H1 (cell line): ENCODE measurements at regions not wholly inside any gene's neighbourhood (a gene's known extent, or its start where the extent isn't known, plus 50 kb on each side); places are given as distances from the start of the nearest gene placed in this dataset.

ENCODE experiments used
- CBX5 ChIP-seq: fragments of 300-800, 300-1000 bp; sonication (generic); IDR thresholded peaks from 2 replicates; pipeline ENCODE4 v1.7.1; 2016; ENCODE audit warnings: antibody characterized with exemption, low read length, low read depth
- CREB1 ChIP-seq: IDR thresholded peaks from 2 replicates; pipeline ENCODE4 v1.6.1; 2012; ENCODE audit warnings: inconsistent platforms
- CTCF ChIP-seq, 3 experiments: IDR thresholded peaks; 1 replicate in 2 of 3; 2 replicates in 1 of 3; pipeline versions ENCODE4 v1.5.1 to v1.6.1; 2011; ENCODE audit warnings: low read length in 3 of 3, mild to moderate bottlenecking in 3 of 3, inconsistent platforms in 2 of 3, low read depth in 1 of 3, moderate library complexity in 1 of 3; ENCODE audit not compliant: insufficient read depth in 1 of 3; ENCODE audit errors: control extremely low read depth in 1 of 3
- JUN ChIP-seq: IDR thresholded peaks from 2 replicates; pipeline ENCODE4 v1.6.1; 2011; ENCODE audit warnings: low read depth, mild to moderate bottlenecking, improper control_type of control experiment, low read length
- POLR2A ChIP-seq, 2 experiments: IDR thresholded peaks; 1 replicate in 1 of 2; 2 replicates in 1 of 2; pipeline ENCODE4 v1.6.1; 2011; ENCODE audit warnings: low read depth in 2 of 2, low read length in 2 of 2, mild to moderate bottlenecking in 2 of 2; ENCODE audit errors: control extremely low read depth in 1 of 2

GRCh38 chr3:164640591-164640990, 437.7 kb downstream of the SI start:
- no peak for TF ChIP-seq CREB1
- TF ChIP-seq POLR2A (IDR thresholded peaks at IDR 0.05; ENCODE audit: control extremely low read depth in 1 of 2, low read depth in 2 of 2, low read length in 2 of 2), result no peak
- no peak for TF ChIP-seq CTCF (IDR thresholded peaks at IDR 0.05; ENCODE audit: control extremely low read depth in 1 of 3, insufficient read depth in 1 of 3, low read depth in 1 of 3, low read length in 3 of 3)
- no peak for TF ChIP-seq CBX5
- no peak for TF ChIP-seq JUN
